Mesodermal cell (in vitro differentiated cells): ENCODE measurements at regions not wholly inside any gene's neighbourhood (a gene's known extent, or its start where the extent isn't known, plus 50 kb on each side); places are given as distances from the start of the nearest gene placed in this dataset.

ENCODE experiments used
- H3K27ac ChIP-seq: 2 replicates; pipeline ENCODE4 v1.7.0; 2013; ENCODE audit warnings: mild to moderate bottlenecking, low read depth, low read length, moderate library complexity; ENCODE audit not compliant: severe bottlenecking
- H3K36me3 ChIP-seq: 2 replicates; pipeline ENCODE4 v1.7.1; 2013; ENCODE audit warnings: mild to moderate bottlenecking, low read length, moderate library complexity; ENCODE audit not compliant: control insufficient read depth, insufficient read depth
- H3K4me1 ChIP-seq: one replicate; pipeline ENCODE4 v1.7.1; 2013; ENCODE audit warnings: mild to moderate bottlenecking, low read length; ENCODE audit not compliant: insufficient read depth, control insufficient read depth, poor library complexity, severe bottlenecking
- H3K4me3 ChIP-seq: 2 replicates; pipeline ENCODE4 v1.7.0; 2013; ENCODE audit warnings: low read length, control low read depth, mild to moderate bottlenecking; ENCODE audit not compliant: insufficient read depth, poor library complexity, severe bottlenecking; ENCODE audit errors: extremely low read depth
- H3K9me3 ChIP-seq: 2 replicates; pipeline ENCODE4 v1.7.1; 2013; ENCODE audit warnings: mild to moderate bottlenecking, low read length, moderate library complexity; ENCODE audit not compliant: control insufficient read depth
- WGBS, 2 experiments: methylation state at CpG; one replicate each; pipeline ENCODE4 v1.1.5; 2013; ENCODE audit warnings: missing lambda C conversion rate in 2 of 2; ENCODE audit not compliant: insufficient coverage in 2 of 2; 5-methylcytosine and 5-hydroxymethylcytosine counted together

DNA sequence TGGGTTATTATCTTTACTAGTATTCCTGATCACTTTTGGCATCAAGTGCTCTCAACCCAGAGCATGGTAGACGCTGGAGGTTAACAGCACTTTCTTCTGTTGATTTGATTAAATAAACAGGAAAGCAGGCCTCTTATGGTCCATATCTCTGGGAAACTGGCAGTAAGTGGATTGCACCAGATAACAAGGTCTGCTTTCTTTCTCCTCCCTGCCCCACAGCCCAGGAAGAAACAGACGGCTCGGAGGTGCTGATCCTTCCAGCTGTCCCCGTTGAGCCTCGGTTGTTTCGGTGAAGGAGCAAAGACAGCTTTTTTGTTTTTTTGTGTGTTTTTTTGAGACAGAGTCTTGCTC is 100.8 kb upstream of the KCTD1 start:
- Histone ChIP-seq H3K27ac (peak overlapping the region; percentile 37), H3K36me3 (no peaks in the 10 kb centered on the region), H3K9me3 (no peaks in the 10 kb centered on the region), H3K4me1 (peaks cover 3% of the 10 kb centered on the region), H3K4me3 (no peak overlapping the region)
- WGBS, 2 experiments: 81% methylated on average over 3 of the region's 6 CpGs; no CpG with 5 or more reads in 1 of the 2 experiments

DNA sequence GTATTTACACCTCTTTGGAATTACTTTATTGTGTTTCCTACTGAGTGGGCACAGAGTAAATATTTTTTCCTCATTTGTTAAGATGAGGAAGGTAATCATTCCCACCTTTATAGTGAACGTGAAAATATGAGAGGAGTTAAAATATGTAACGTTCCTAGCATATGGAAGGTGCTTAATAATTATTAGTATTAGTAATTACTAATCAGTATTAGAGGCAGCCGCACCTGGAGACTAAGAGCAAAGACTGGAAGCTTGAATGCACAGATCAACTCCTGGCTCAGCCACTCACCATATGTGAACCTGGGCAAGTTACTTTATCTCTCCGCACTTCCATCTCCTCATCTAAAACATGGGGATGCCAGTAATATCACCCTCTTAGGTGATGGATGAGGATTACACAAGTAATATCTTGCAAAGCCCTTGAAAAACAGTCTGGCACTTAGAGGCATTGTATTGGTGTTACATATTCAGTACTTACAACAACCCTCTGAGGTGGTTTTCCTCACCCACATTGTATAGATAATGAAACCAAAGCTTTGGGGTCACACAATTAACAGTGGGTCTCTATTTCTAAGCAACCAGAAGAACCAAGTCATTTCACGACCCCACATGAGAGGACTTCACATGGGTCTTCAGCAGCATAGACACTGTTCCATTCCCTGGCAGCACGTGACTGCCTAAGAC is 100.3 kb upstream of the KCTD1 start:
- WGBS, 2 experiments: 88 to 94% methylated on average over 1 to 2 of the region's 6 CpGs
- Histone ChIP-seq H3K36me3 (no peaks in the 10 kb centered on the region), H3K4me1 (peaks cover 3% of the 10 kb centered on the region), H3K4me3 (no peak overlapping the region), H3K27ac (peak overlapping the region; percentile 37), H3K9me3 (no peaks in the 10 kb centered on the region)

DNA sequence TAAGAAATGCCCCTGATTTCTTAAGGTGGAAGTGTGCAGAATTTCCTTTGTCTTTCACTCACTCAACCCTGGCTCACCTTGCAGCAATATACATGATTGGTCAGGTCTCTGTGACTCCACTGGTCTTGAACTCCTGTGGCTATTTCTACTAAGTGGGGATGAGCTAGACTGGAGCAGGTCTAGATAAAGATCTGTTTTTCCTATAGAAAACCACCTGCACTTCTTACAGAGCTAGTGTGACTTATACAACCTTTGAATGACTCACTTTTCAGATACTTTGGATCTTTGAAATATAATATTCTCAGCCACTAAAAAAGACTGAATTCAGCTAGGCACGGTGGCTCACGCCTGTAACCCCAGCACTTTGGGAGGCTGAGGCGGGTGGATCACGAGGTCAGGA is 98.5 kb upstream of the KCTD1 start:
- WGBS, 2 experiments: no CpG with 5 or more reads among the region's 4 CpGs
- H3K36me3 ChIP-seq: no peaks in the 10 kb centered on the region
- H3K27ac ChIP-seq: no peak overlapping the region
- H3K9me3 ChIP-seq: no peaks in the 10 kb centered on the region
- peaks cover 3% of the 10 kb centered on the region for H3K4me1 ChIP-seq
- H3K4me3 ChIP-seq: no peak overlapping the region

DNA sequence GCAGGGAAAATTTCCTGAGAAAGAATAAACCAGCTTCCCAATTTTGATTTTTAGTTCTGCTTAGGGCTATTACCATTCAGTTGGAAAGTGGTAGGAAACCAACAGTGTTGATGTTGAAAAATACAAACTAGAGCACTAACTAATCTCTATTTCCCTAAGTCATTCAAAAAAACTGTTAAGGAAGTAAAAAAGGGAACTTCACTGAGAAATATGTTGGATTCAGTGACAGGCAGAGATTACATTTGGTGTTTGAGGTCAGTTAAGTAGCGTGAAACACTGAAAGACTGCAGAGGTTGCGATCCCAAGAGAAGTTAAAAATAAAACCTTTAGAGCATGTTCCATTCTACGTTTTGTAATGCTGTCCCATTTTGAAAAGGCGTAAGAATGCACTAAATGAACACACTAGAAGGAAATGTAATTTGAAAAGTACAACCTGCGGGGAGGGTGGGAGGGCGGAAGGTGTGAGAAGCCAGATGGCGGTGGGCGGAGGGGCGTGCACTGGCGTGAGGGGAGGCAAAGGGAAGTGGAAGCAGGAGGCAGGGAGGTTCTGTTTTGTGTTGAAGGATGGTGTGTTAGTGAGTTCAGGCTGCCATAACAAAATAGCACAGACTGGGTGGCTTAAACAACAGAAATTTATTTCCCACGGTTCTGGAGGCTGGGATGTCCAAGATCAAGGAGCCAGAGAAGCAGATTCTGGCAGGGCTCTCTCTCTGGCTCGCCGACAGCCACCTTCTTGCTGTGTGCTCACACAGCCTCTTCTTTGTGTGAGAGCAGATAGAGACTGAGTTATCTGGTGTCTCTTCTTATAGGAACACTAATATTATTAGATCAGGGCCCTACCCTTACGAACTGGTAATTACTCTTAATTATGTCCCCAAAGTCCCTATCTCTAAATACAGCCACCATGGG is 94.3 kb upstream of the KCTD1 start:
- Histone ChIP-seq H3K4me1 (no peaks in the 10 kb centered on the region), H3K4me3 (no peak overlapping the region), H3K27ac (no peak overlapping the region), H3K36me3 (no peaks in the 10 kb centered on the region), H3K9me3 (no peaks in the 10 kb centered on the region)
- 93 to 97% methylated on average over 10 to 11 of the region's 14 CpGs for WGBS, 2 experiments

DNA sequence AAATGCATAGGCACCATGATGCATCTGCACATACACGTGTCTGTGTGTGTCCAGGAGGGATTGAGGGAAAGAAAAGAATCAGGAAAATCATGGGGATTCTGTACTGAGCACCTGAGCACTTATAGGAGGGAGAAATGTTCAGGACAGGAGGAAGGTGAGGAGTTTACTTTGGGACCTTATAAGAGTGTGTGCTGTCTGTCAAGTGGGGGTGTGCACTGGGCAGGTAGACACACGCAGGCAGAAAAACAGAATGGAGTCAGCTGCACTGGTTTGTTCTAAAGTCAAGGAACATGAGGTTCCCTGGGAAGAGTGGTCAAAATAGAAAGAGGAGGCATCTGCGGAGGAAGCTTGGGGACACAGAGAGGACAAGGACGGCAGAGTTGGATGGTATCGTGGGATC is 92.2 kb upstream of the KCTD1 start:
- Histone ChIP-seq H3K36me3 (no peaks in the 10 kb centered on the region), H3K4me3 (no peak overlapping the region), H3K9me3 (no peaks in the 10 kb centered on the region), H3K4me1 (peaks cover 4% of the 10 kb centered on the region), H3K27ac (no peak overlapping the region)
- 91 to 94% methylated on average over 3 to 5 of the region's 5 CpGs for WGBS, 2 experiments

DNA sequence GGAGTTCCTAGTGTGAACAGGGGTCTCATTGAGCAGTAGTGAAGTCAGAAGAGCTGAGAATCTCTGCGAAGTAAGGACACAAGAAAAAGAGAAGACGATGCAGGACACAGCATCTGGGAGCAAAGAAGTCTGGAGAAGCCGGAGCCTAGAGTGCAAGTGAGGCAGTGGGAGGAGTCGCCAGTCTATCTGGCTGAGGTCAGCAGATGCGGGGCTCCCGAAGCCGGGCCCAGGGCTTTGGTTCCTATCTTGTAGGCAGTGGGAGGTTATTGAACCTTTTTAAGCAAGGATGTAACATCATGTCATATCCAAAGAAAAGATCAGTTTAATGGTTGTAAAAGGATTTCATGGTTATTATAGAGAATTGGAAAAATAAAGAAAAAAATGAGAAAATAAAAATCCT is 90.8 kb upstream of the KCTD1 start:
- no peak overlapping the region for H3K4me3 ChIP-seq
- H3K27ac ChIP-seq: no peak overlapping the region
- no peaks in the 10 kb centered on the region for H3K36me3 ChIP-seq
- H3K4me1 ChIP-seq: peaks cover 4% of the 10 kb centered on the region
- 81 to 93% methylated on average over 6 to 7 of the region's 7 CpGs for WGBS, 2 experiments
- H3K9me3 ChIP-seq: no peaks in the 10 kb centered on the region

DNA sequence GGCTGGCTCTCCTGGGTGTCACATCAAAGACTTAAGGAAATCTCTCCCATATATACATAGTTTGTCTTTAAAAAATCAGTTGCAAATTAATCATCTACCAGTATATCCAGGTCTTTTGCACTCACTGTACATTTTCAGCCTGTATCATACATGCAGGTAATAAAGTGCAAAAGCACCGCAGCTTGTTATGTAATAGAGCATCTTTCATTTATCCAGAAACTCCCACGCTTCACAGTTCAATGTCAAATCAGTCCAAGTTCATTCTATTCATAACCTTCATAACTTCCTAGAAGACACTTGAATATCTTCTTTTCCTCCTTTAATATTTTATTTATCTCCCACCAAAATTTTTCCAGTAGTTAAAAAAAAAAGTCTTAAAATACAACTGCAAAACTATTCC is 89.6 kb upstream of the KCTD1 start:
- 95 to 100% methylated on average over 2 of the region's 2 CpGs for WGBS, 2 experiments
- no peak overlapping the region for H3K27ac ChIP-seq
- H3K9me3 ChIP-seq: no peaks in the 10 kb centered on the region
- peaks cover 4% of the 10 kb centered on the region for H3K4me1 ChIP-seq
- no peaks in the 10 kb centered on the region for H3K36me3 ChIP-seq
- H3K4me3 ChIP-seq: no peak overlapping the region

DNA sequence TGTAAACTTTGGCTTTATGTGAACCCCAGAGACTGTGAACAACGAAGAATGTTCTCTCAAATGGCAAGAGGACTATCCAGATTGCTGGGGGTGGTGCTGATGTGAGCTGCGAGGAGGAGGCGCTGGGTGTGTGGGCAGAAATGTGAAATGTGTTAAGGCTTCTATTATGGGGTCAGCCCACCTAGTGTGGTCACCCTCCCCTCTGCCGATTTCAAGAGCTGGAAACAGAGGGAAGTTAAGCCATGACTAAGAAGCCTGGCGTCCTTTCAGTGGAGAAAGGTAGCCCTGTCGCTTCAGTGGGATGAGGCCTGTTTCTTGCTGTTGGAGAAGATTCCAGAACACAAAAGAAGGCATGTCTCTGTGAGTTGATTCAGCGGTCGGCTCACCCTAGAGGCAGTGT is 89.0 kb upstream of the KCTD1 start:
- WGBS, 2 experiments: 73 to 76% methylated on average over 7 to 8 of the region's 8 CpGs
- Histone ChIP-seq H3K4me3 (no peak overlapping the region), H3K4me1 (peaks cover 4% of the 10 kb centered on the region), H3K27ac (no peak overlapping the region), H3K9me3 (no peaks in the 10 kb centered on the region), H3K36me3 (no peaks in the 10 kb centered on the region)

DNA sequence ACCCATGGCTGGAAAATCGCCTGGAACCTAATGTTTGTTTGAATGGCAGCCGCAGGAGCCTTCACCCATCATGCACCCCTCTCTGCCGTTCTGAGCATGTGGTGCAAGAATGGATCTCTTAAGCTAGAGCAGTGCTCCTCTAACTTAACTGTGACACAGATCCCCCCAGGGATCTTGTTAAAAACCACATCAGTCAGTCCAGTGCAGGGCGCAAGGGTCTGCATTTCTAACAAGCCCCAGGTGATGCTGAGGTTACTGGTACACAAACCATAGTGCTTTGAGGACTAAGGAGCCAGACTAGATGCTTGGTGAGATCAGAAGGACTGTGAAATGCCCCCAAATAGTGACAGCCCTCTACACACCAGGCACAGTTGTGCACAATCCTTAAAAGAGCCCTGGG is 87.1 kb upstream of the KCTD1 start:
- WGBS, 2 experiments: 85 to 95% methylated on average over 2 to 4 of the region's 4 CpGs

DNA sequence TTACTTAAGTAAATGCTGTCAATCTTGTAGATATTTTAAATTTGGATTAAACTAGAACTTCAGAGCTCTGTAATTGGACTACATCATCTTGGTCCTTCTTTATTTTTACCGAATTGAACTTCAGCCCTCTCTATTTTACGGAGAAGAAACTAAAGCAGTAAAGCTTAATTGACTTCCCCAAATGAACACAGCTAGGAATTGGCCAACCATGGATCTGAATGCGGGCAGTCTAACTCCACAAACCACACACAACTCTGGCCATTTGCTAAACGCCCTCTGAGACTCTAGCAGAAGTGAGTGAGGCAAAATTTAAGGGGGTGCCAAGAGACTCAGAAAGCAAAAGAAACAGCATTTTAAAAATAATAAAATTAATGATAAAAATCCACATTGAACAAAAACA is 86.3 kb upstream of the KCTD1 start:
- no peaks in the 10 kb centered on the region for H3K9me3 ChIP-seq
- no peak overlapping the region for H3K27ac ChIP-seq
- H3K4me1 ChIP-seq: peaks cover 4% of the 10 kb centered on the region
- no peaks in the 10 kb centered on the region for H3K36me3 ChIP-seq
- no peak overlapping the region for H3K4me3 ChIP-seq
- WGBS, 2 experiments: 93% methylated on average over 2 of the region's 4 CpGs; no CpG with 5 or more reads in 1 of the 2 experiments

More for the DNA sequence above, 87.1 kb upstream of the KCTD1 start:
- Histone ChIP-seq H3K27ac (no peak overlapping the region), H3K4me3 (no peak overlapping the region), H3K9me3 (no peaks in the 10 kb centered on the region), H3K4me1 (peaks cover 4% of the 10 kb centered on the region), H3K36me3 (no peaks in the 10 kb centered on the region)

DNA sequence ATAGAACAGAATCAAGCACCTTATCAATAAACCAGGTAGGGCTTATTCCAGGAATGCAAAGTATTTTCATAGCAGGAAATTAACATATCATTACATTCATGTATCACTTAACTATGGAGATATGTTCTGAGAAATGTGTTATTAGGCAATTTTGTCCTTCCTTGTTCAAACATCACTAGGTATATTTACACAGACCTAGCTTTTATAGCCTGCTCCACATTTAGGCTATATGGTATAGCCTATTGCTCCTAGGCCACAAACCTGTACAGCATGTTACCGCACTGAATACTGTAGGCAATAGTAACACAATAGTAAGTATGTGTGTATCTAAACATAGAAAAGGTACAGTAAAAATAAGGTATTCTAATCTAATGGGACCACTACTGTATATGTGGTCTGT is 82.8 kb upstream of the KCTD1 start:
- Histone ChIP-seq H3K4me1 (no peaks in the 10 kb centered on the region), H3K27ac (no peak overlapping the region), H3K36me3 (no peaks in the 10 kb centered on the region), H3K9me3 (no peaks in the 10 kb centered on the region), H3K4me3 (no peak overlapping the region)
- WGBS, 2 experiments: no CpG with 5 or more reads among the region's 1 CpG
